ENCODE measurements at regions not wholly inside any gene's neighbourhood (a gene's known extent, or its start where the extent isn't known, plus 50 kb on each side); places are given as distances from the start of the nearest gene placed in this dataset.
A peak's percentile ranks its signal among the peaks of the same experiment; 100 is the strongest.

GRCh38 chr12:91383099-91383498, 200.5 kb upstream of the DCN start:
- Histone ChIP-seq H3K4me1 (ENCODE audit: low read length) (no peaks in the 10 kb centered on the region), H3K79me2 (ENCODE audit: low read length) (no peaks in the 10 kb centered on the region), H2AFZ (ENCODE audit: low read length) (no peak overlapping the region), H3K27ac (ENCODE audit: low read length) (no peak overlapping the region), H3K9me3 (replicated peaks; ENCODE audit: insufficient read depth, low read length) (no peaks in the 10 kb centered on the region), H3F3A (ENCODE audit: insufficient read depth, low read length) (no peaks in the 10 kb centered on the region), H3K9me2 (replicated peaks; ENCODE audit: insufficient read depth, low read length) (no peaks in the 10 kb centered on the region), H4K20me1 (ENCODE audit: insufficient read depth, low read length) (no peaks in the 10 kb centered on the region), H3K9ac (ENCODE audit: low read length) (no peak overlapping the region), H3K27me3 (replicated peaks; ENCODE audit: insufficient read depth, low read length) (no peaks in the 10 kb centered on the region), H3K4me3 (ENCODE audit: low read length) (no peak overlapping the region), H3K36me3 (replicated peaks; ENCODE audit: insufficient read depth, low read length) (no peaks in the 10 kb centered on the region), H3K4me2 (ENCODE audit: low read depth, low read length) (no peak overlapping the region)
- DNase-seq = no peak
- no peak for TF ChIP-seq EZH2phosphoT487 (IDR thresholded peaks at IDR 0.05; ENCODE audit: low read length)
- no peak for TF ChIP-seq CTCF (IDR thresholded peaks at IDR 0.05; ENCODE audit: low read length)
- TF ChIP-seq EZH2 (optimal IDR thresholded peaks at IDR 0.05; ENCODE audit: low read depth, low read length) = no peak

GRCh38 chr12:91382081-91382543, 199.5 kb upstream of the DCN start:
- Histone ChIP-seq H3K4me1 (ENCODE audit: low read length) (no peaks in the 10 kb centered on the region), H3K4me2 (ENCODE audit: low read depth, low read length) (peak overlapping the region; percentile 44; the same call in 1 of the 2 replicates), H3K9ac (ENCODE audit: low read length) (no peak overlapping the region), H3K36me3 (replicated peaks; ENCODE audit: insufficient read depth, low read length) (no peaks in the 10 kb centered on the region), H3K79me2 (ENCODE audit: low read length) (no peaks in the 10 kb centered on the region), H3F3A (ENCODE audit: insufficient read depth, low read length) (no peaks in the 10 kb centered on the region), H3K9me2 (replicated peaks; ENCODE audit: insufficient read depth, low read length) (no peaks in the 10 kb centered on the region), H3K9me3 (replicated peaks; ENCODE audit: insufficient read depth, low read length) (no peaks in the 10 kb centered on the region), H4K20me1 (ENCODE audit: insufficient read depth, low read length) (no peaks in the 10 kb centered on the region), H3K27me3 (replicated peaks; ENCODE audit: insufficient read depth, low read length) (no peaks in the 10 kb centered on the region), H2AFZ (ENCODE audit: low read length) (0 out of 2 replicates have a peak overlapping the region, but pooled peaks have one; percentile 38), H3K27ac (ENCODE audit: low read length) (no peak overlapping the region), H3K4me3 (ENCODE audit: low read length) (no peak overlapping the region)
- TF ChIP-seq CTCF (IDR thresholded peaks at IDR 0.05; ENCODE audit: low read length) = peak; percentile 91
- TF ChIP-seq EZH2 (optimal IDR thresholded peaks at IDR 0.05; ENCODE audit: low read depth, low read length) = no peak
- no peak for TF ChIP-seq EZH2phosphoT487 (IDR thresholded peaks at IDR 0.05; ENCODE audit: low read length)
- peak; percentile 79 for DNase-seq

GRCh38 chr12:91381309-91381804, 198.7 kb upstream of the DCN start:
- TF ChIP-seq CTCF (IDR thresholded peaks at IDR 0.05; ENCODE audit: low read length) (no peak), EZH2phosphoT487 (IDR thresholded peaks at IDR 0.05; ENCODE audit: low read length) (no peak), EZH2 (optimal IDR thresholded peaks at IDR 0.05; ENCODE audit: low read depth, low read length) (no peak)
- H4K20me1 ChIP-seq (ENCODE audit: insufficient read depth, low read length) = no peaks in the 10 kb centered on the region
- no peak for DNase-seq
- H3K27me3 ChIP-seq (replicated peaks; ENCODE audit: insufficient read depth, low read length) = no peaks in the 10 kb centered on the region
- H3F3A ChIP-seq (ENCODE audit: insufficient read depth, low read length) = no peaks in the 10 kb centered on the region
- H3K79me2 ChIP-seq (ENCODE audit: low read length) = no peaks in the 10 kb centered on the region
- H3K36me3 ChIP-seq (replicated peaks; ENCODE audit: insufficient read depth, low read length) = no peaks in the 10 kb centered on the region
- H3K4me3 ChIP-seq (ENCODE audit: low read length) = no peak overlapping the region
- no peaks in the 10 kb centered on the region for H3K4me1 ChIP-seq (ENCODE audit: low read length)
- no peak overlapping the region for H2AFZ ChIP-seq (ENCODE audit: low read length)
- H3K9me3 ChIP-seq (replicated peaks; ENCODE audit: insufficient read depth, low read length) = no peaks in the 10 kb centered on the region
- no peaks in the 10 kb centered on the region for H3K9me2 ChIP-seq (replicated peaks; ENCODE audit: insufficient read depth, low read length)
- H3K27ac ChIP-seq (ENCODE audit: low read length) = no peak overlapping the region
- H3K9ac ChIP-seq (ENCODE audit: low read length) = no peak overlapping the region
- H3K4me2 ChIP-seq (ENCODE audit: low read depth, low read length) = 0 out of 2 replicates have a peak overlapping the region, but pooled peaks have one; percentile 44
